Left ventricle myocardium inferior (tissue), 1 donor: ENCODE measurements at regions not wholly inside any gene's neighbourhood (a gene's known extent, or its start where the extent isn't known, plus 50 kb on each side); places are given as distances from the start of the nearest gene placed in this dataset.

Source experiments
- DNase-seq: peaks from one replicate; pipeline ENCODE4 v3.0.0-alpha.2; 2020
- H3K27ac ChIP-seq: fragments of 200-600 bp; replicated peaks from 2 replicates; pipeline ENCODE4 v1.8.0; 2021
- H3K27me3 ChIP-seq: fragments of 200-600 bp; 2 replicates; pipeline ENCODE4 v1.8.0; 2021; ENCODE audit warnings: low read depth
- H3K36me3 ChIP-seq: fragments of 200-600 bp; 2 replicates; pipeline ENCODE4 v1.8.0; 2021
- H3K4me1 ChIP-seq: fragments of 200-600 bp; 2 replicates; pipeline ENCODE4 v1.8.0; 2021
- H3K4me3 ChIP-seq: fragments of 200-600 bp; 2 replicates; pipeline ENCODE4 v1.8.0; 2021; ENCODE audit warnings: mild to moderate bottlenecking, moderate library complexity
- H3K9me3 ChIP-seq: fragments of 200-600 bp; replicated peaks from 2 replicates; pipeline ENCODE4 v1.8.0; 2021
- intact Hi-C: fragments of 100-400 bp; cut with micrococcal nuclease; formaldehyde crosslinking; loops from one replicate; pipeline ENCODE4 v1.11.0; 2022
- TF ChIP-seq, protein P1 (sequence below): fragments of 200-600 bp; IDR thresholded peaks from 2 replicates; pipeline ENCODE4 v1.8.0; 2021; ENCODE audit warnings: antibody characterized with exemption, mild to moderate bottlenecking, borderline replicate concordance
- donor health status: DM: no; HTN: yes; CAD: no; lungs with severe emphysema.

DNA sequence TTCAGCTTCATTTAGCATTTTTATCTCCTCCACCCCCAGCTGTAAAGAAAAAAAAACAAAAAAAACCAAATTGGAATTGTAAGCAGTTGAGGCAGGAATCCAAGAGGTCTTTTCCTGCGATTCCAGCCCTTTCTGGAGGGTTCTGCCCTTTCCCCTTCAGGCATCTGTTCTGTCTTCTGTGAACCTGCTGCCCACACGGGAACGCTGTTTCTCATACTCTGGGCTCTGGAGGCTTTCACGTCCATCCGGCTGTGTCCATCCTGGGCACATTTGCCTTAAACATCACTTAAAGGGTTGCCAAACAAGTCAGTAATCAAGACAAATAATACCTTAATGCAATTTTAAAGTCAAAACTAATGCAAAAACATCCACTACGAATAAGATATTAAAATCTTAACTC lies 302.8 kb upstream of the PITRM1 start:
- Histone ChIP-seq H3K27me3 (no peaks in the 10 kb centered on the region), H3K4me1 (peaks cover 13% of the 10 kb centered on the region), H3K9me3 (no peaks in the 10 kb centered on the region), H3K36me3 (no peaks in the 10 kb centered on the region), H3K27ac (no peak overlapping the region), H3K4me3 (no peak overlapping the region)
- intact Hi-C loops: no loop called here
- TF ChIP-seq, protein P1, sequence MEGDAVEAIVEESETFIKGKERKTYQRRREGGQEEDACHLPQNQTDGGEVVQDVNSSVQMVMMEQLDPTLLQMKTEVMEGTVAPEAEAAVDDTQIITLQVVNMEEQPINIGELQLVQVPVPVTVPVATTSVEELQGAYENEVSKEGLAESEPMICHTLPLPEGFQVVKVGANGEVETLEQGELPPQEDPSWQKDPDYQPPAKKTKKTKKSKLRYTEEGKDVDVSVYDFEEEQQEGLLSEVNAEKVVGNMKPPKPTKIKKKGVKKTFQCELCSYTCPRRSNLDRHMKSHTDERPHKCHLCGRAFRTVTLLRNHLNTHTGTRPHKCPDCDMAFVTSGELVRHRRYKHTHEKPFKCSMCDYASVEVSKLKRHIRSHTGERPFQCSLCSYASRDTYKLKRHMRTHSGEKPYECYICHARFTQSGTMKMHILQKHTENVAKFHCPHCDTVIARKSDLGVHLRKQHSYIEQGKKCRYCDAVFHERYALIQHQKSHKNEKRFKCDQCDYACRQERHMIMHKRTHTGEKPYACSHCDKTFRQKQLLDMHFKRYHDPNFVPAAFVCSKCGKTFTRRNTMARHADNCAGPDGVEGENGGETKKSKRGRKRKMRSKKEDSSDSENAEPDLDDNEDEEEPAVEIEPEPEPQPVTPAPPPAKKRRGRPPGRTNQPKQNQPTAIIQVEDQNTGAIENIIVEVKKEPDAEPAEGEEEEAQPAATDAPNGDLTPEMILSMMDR: no peak
- no peak for DNase-seq

DNA sequence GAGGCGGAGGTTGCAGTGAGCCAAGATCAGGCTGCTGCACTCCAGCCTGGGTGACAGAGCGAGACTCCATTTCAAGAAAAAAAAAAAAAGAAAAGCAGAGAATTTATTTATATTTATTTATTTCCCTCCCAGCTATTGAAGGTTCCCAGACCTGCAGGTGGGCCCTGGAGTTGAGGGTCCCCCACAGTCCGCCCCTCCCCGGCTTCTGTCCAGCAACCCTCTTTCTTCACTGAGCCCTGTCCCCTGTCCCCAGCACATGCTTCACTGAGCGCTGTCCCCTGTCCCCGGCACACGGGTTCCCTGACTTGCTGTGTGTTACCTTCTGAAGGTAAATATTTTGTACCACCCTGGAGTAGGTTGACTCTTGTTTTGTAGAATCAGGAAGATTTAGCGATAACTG lies 301.7 kb upstream of the PITRM1 start:
- no peaks in the 10 kb centered on the region for H3K27me3 ChIP-seq
- intact Hi-C loops: no loop called here
- H3K4me3 ChIP-seq: no peak overlapping the region
- TF ChIP-seq, protein P1: no peak
- H3K4me1 ChIP-seq: peaks cover 21% of the 10 kb centered on the region
- no peaks in the 10 kb centered on the region for H3K36me3 ChIP-seq
- H3K9me3 ChIP-seq: no peaks in the 10 kb centered on the region
- no peak for DNase-seq
- H3K27ac ChIP-seq: no peak overlapping the region

DNA sequence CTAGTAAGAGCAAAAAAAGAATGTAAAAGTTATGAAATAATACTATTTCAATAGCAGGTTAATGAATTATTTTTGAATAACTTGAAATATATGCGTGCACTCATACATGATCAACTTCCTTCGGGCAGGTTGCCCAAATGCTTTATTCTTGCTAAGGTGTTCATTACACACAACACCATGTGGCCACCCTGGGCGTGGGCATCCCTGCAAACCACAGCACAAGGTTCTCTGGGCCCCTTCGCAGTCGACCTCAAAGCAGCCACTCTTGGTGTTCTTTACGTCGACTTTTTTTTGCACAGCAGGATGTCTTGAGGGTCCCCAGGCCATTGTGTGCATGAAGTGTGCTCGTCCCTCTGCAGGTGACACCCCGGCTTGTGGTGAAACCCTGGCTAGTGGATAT lies 300.7 kb upstream of the PITRM1 start:
- peak overlapping the region; percentile 85 for H3K27ac ChIP-seq
- H3K4me1 ChIP-seq: peaks cover 31% of the 10 kb centered on the region
- H3K27me3 ChIP-seq: no peaks in the 10 kb centered on the region

DNA sequence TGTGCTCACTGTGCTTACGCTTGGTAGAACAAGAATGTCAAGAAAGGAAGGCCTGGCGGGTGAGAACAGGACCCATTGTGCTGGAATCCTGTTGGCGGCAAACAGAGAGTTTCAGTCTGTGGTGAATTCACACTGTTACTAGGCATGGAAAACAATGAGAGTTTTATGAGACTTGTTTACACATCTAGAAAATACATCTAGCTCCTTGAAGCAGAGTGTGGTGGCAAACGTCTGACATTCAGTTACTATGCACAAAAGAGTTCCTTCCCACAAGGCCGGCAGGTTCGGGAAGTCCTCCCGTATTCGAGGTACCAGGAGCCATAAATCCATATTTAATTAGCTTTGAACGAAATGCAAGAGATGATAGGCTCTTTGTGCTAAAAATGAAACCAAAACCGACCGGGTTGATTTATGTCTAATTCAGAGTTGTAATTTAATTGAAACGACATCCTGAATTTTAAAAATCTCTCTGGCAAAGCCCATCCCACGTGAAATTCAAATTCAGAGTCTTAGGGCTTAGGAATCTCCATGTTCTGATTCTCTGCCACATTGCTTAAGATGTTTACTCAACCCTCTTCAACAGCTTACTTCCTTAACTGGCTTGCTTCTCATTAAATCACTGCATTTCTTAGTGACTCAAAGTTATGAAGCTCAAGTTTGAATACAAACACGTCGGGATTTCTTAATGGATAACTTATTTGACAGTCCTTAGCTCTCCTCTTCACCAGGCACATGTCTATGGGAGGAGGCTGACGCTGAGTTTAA lies 299.9 kb upstream of the PITRM1 start:
- intact Hi-C loops: no loop called here
- H3K4me1 ChIP-seq: peaks cover 36% of the 10 kb centered on the region

More for the DNA sequence above, 300.7 kb upstream of the PITRM1 start:
- TF ChIP-seq, protein P1: no peak
- Histone ChIP-seq H3K4me3 (no peak overlapping the region), H3K9me3 (no peaks in the 10 kb centered on the region), H3K36me3 (no peaks in the 10 kb centered on the region)
- DNase-seq: no peak
- intact Hi-C loops: no loop called here

DNA sequence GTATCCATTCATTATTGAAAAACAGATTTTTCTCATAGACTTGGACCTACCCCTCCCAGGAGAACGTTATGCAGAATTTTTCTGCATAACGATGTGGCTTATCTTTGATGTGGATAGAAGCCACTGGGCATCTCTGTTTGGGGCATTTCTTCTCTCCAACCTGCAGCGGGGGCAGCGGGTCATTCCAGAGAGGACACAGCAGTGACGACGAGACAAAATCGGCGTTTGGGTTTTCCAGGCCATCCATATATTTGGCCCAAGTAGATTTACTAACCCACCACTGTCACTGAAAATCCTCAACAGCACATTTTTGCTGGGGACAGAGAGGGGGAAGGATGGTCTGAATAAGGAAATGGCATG lies 299.3 kb upstream of the PITRM1 start:
- Histone ChIP-seq H3K27me3 (no peaks in the 10 kb centered on the region), H3K9me3 (no peaks in the 10 kb centered on the region), H3K4me3 (peak overlapping the region; percentile 49), H3K36me3 (no peaks in the 10 kb centered on the region), H3K4me1 (peaks cover 38% of the 10 kb centered on the region), H3K27ac (peak overlapping the region; percentile 85)
- DNase-seq: no peak
- intact Hi-C loops: no loop called here
- TF ChIP-seq, protein P1: no peak

More for the DNA sequence above, 299.9 kb upstream of the PITRM1 start:
- no peaks in the 10 kb centered on the region for H3K36me3 ChIP-seq
- TF ChIP-seq, protein P1: no peak
- peak overlapping the region; percentile 85 for H3K27ac ChIP-seq
- peak overlapping the region; percentile 49 for H3K4me3 ChIP-seq
- no peak for DNase-seq
- no peaks in the 10 kb centered on the region for H3K27me3 ChIP-seq
- H3K9me3 ChIP-seq: no peaks in the 10 kb centered on the region
